Left renal pelvis (tissue), 4 donors: ENCODE measurements at regions not wholly inside any gene's neighbourhood (a gene's known extent, or its start where the extent isn't known, plus 50 kb on each side); places are given as distances from the start of the nearest gene placed in this dataset.

Experiments
- DNase-seq, 4 donors: peaks; one replicate each; pipeline ENCODE4 v3.0.0-alpha.2; 2013; ENCODE audit warnings: low read depth in 4 of 4, low spot score in 3 of 4

- DNase-seq, result no peak
Observed at GRCh38 chr4:24071612-24072372, 181.9 kb upstream of the PPARGC1A start.

- DNase-seq, result no peak
Observed at GRCh38 chr4:24070117-24070516, 180.3 kb upstream of the PPARGC1A start.

GRCh38 chr4:24067367-24068193 lies 177.7 kb upstream of the PPARGC1A start:
- DNase-seq, result no peak

GRCh38 chr4:24065974-24066373 lies 176.1 kb upstream of the PPARGC1A start:
- DNase-seq, result no peak

- no peak for DNase-seq
Observed at GRCh38 chr4:24063731-24064130, 173.9 kb upstream of the PPARGC1A start.

GRCh38 chr4:24060932-24061331 lies 171.1 kb upstream of the PPARGC1A start:
- no peak for DNase-seq

- DNase-seq, result no peak
Observed at GRCh38 chr4:24059839-24060238, 170.0 kb upstream of the PPARGC1A start.

GRCh38 chr4:24057915-24058559 lies 168.2 kb upstream of the PPARGC1A start:
- DNase-seq, result no peak

- no peak for DNase-seq
Observed at GRCh38 chr4:24056289-24056688, 166.4 kb upstream of the PPARGC1A start.

GRCh38 chr4:24055623-24056022 lies 165.8 kb upstream of the PPARGC1A start:
- DNase-seq, result peak in 1 of 4 donors; percentile 8

- no peak for DNase-seq
Observed at GRCh38 chr4:24054910-24055309, 165.1 kb upstream of the PPARGC1A start.

- no peak for DNase-seq
Observed at GRCh38 chr4:24053934-24054333, 164.1 kb upstream of the PPARGC1A start.

GRCh38 chr4:24044610-24045589 lies 155.1 kb upstream of the PPARGC1A start:
- no peak for DNase-seq

- DNase-seq, result no peak
Observed at GRCh38 chr4:24042094-24042493, 152.2 kb upstream of the PPARGC1A start.

GRCh38 chr4:24040811-24041210 lies 151.0 kb upstream of the PPARGC1A start:
- no peak for DNase-seq

- DNase-seq, result no peak
Observed at GRCh38 chr4:24033626-24034025, 143.8 kb upstream of the PPARGC1A start.

- DNase-seq, result no peak
Observed at GRCh38 chr4:24032371-24032989, 142.6 kb upstream of the PPARGC1A start.

- no peak for DNase-seq
Observed at GRCh38 chr4:24026596-24026995, 136.7 kb upstream of the PPARGC1A start.

- DNase-seq, result no peak
Observed at GRCh38 chr4:24024605-24025004, 134.8 kb upstream of the PPARGC1A start.

GRCh38 chr4:24024157-24024556 lies 134.3 kb upstream of the PPARGC1A start:
- no peak for DNase-seq
